DND-41 (cell line): ENCODE measurements at regions not wholly inside any gene's neighbourhood (a gene's known extent, or its start where the extent isn't known, plus 50 kb on each side); places are given as distances from the start of the nearest gene placed in this dataset.

ENCODE experiments used
- ATAC-seq: fragments of 200-7000 bp; cut with Tn5 transposase; 3 replicates; pipeline ENCODE4 v1.9.1; 2021; ENCODE audit warnings: low read depth; ENCODE audit not compliant: insufficient read depth
- DNase-seq: peaks from one replicate; pipeline ENCODE4 v3.0.0-alpha.2; 2020
- H2AFZ ChIP-seq: 2 replicates; pipeline ENCODE4 v1.6.0; 2012; ENCODE audit warnings: low read depth, low read length
- H3K27ac ChIP-seq: 2 replicates; pipeline ENCODE4 v1.5.1; 2012; ENCODE audit warnings: low read length, inconsistent platforms
- H3K27me3 ChIP-seq: fragments of 200-600 bp; sonication (generic); 2 replicates; pipeline ENCODE4 v1.6.0; 2012; ENCODE audit warnings: low read length, mild to moderate bottlenecking, inconsistent platforms; ENCODE audit not compliant: insufficient read depth, poor library complexity
- H3K36me3 ChIP-seq: 2 replicates; pipeline ENCODE4 v1.5.1; 2012; ENCODE audit warnings: low read length, inconsistent platforms; ENCODE audit not compliant: insufficient read depth
- H3K4me1 ChIP-seq: 2 replicates; pipeline ENCODE4 v1.5.1; 2012; ENCODE audit warnings: mild to moderate bottlenecking, low read length; ENCODE audit not compliant: insufficient read depth
- H3K4me2 ChIP-seq: 2 replicates; pipeline ENCODE4 v1.6.0; 2012; ENCODE audit warnings: mild to moderate bottlenecking, moderate library complexity, low read length, inconsistent platforms; ENCODE audit not compliant: insufficient read depth
- H3K4me3 ChIP-seq, 2 experiments: fragments of 200-600 bp in 1 of 2; shearing (Covaris generic) in 1 of 2; 2 replicates each; pipeline ENCODE4 v1.5.1; 2012 to 2016; ENCODE audit warnings: inconsistent platforms in 2 of 2, low read length in 2 of 2, mild to moderate bottlenecking in 2 of 2, low read depth in 1 of 2, moderate library complexity in 1 of 2
- H3K79me2 ChIP-seq: 2 replicates; pipeline ENCODE4 v1.6.0; 2012; ENCODE audit warnings: low read length, inconsistent platforms; ENCODE audit not compliant: insufficient read depth
- H3K9ac ChIP-seq: 2 replicates; pipeline ENCODE4 v1.6.0; 2012; ENCODE audit warnings: low read depth, mild to moderate bottlenecking, inconsistent platforms, low read length, moderate library complexity
- H3K9me3 ChIP-seq: 2 replicates; pipeline ENCODE4 v1.5.1; 2012; ENCODE audit warnings: low read length, moderate library complexity, mild to moderate bottlenecking, inconsistent platforms; ENCODE audit not compliant: insufficient read depth, severe bottlenecking
- H4K20me1 ChIP-seq: 2 replicates; pipeline ENCODE4 v1.6.0; 2012; ENCODE audit warnings: low read length; ENCODE audit not compliant: insufficient read depth
- EZH2 ChIP-seq: IDR thresholded peaks from 3 replicates; pipeline ENCODE4 v1.6.1; 2012; ENCODE audit warnings: borderline replicate concordance, low read depth, mild to moderate bottlenecking, moderate library complexity, low read length, inconsistent platforms; ENCODE audit not compliant: severe bottlenecking
- TF ChIP-seq, protein P1 (sequence below): IDR thresholded peaks from 2 replicates; pipeline ENCODE4 v1.5.1; 2012; ENCODE audit warnings: borderline replicate concordance, low read length, moderate library complexity, mild to moderate bottlenecking; ENCODE audit not compliant: poor library complexity, severe bottlenecking; ENCODE audit errors: extremely low read depth

DNA sequence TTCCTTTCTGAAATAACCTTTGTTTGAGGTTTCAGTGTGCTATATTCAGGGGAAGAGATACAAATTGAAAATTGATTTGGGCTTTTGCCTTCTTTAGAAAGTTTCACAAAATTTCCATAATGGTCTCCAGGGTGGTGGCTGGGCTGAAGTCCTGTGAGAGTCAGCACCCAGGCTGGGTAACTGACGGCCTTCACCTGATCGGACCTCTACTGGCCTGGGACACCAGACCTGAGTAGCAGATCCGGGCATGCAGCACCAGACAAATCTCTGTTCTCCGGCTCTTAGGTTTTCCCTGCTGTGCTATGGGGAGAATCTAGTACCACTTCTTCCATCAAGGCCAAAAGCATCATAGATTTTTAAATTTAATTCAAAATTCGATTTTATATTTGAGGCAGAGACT is 133.0 kb upstream of the LMCD1 start:
- Histone ChIP-seq H2AFZ (no peak overlapping the region), H3K4me3 (no peak overlapping the region), H3K27me3 (no peaks in the 10 kb centered on the region), H3K9ac (no peak overlapping the region), H3K79me2 (no peaks in the 10 kb centered on the region), H3K9me3 (no peaks in the 10 kb centered on the region), H3K36me3 (no peaks in the 10 kb centered on the region), H4K20me1 (no peaks in the 10 kb centered on the region), H3K4me1 (peaks cover 6% of the 10 kb centered on the region; the same call in 1 of the 2 replicates), H3K4me2 (no peak overlapping the region), H3K27ac (no peak overlapping the region)
- no peak for ATAC-seq
- TF ChIP-seq, protein P1, sequence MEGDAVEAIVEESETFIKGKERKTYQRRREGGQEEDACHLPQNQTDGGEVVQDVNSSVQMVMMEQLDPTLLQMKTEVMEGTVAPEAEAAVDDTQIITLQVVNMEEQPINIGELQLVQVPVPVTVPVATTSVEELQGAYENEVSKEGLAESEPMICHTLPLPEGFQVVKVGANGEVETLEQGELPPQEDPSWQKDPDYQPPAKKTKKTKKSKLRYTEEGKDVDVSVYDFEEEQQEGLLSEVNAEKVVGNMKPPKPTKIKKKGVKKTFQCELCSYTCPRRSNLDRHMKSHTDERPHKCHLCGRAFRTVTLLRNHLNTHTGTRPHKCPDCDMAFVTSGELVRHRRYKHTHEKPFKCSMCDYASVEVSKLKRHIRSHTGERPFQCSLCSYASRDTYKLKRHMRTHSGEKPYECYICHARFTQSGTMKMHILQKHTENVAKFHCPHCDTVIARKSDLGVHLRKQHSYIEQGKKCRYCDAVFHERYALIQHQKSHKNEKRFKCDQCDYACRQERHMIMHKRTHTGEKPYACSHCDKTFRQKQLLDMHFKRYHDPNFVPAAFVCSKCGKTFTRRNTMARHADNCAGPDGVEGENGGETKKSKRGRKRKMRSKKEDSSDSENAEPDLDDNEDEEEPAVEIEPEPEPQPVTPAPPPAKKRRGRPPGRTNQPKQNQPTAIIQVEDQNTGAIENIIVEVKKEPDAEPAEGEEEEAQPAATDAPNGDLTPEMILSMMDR: no peak
- TF ChIP-seq EZH2: no peak
- no peak for DNase-seq

DNA sequence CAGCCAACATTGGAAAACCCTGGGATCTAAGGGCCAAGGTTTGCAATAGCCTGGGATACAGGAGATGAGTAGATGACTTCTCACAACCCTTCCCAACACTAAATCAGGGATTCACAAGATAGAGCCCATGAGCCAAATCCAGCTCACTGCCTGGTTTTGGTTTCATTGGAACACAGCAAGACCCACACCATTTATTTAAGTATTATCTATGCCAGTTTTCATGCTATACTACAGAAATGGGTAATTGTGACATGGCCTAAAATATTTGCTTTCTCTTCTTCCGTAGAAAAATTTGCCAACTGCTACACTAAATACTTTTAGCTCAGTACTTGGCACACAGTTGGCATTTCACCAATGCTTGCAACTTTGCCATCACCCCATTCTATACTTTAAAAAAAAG is 132.0 kb upstream of the LMCD1 start:
- DNase-seq: no peak
- Histone ChIP-seq H3K9me3 (no peaks in the 10 kb centered on the region), H4K20me1 (no peaks in the 10 kb centered on the region), H3K36me3 (no peaks in the 10 kb centered on the region), H3K9ac (no peak overlapping the region), H3K4me2 (no peak overlapping the region), H3K27me3 (no peaks in the 10 kb centered on the region), H3K4me1 (peaks cover 6% of the 10 kb centered on the region; the same call in 1 of the 2 replicates), H3K27ac (no peak overlapping the region), H2AFZ (no peak overlapping the region; the same call in 1 of the 2 replicates), H3K4me3 (no peak overlapping the region), H3K79me2 (no peaks in the 10 kb centered on the region)
- no peak for ATAC-seq
- TF ChIP-seq, protein P1: no peak
- no peak for TF ChIP-seq EZH2

DNA sequence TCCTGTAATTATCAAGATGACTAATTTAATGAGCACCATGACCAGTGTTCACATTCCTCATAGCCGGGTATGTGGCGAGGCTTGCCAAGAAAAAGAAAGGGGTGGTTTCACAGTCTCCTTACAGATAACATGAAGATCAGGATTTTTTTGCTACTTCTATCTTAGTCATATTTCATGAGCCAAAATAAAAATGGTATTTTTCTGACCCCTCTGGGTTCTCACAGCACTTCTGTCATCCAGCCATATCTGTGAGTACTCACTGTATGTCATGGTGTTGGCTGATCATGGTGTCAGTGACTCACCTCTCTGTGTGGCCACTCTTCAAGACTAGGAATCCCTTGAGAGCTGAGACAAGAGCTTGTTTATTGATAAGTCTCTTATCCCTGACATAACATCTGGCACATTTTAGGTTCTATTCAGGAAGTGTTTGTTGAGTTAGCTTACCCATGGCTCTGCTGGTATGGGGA is 130.5 kb upstream of the LMCD1 start:
- Histone ChIP-seq H3K9me3 (no peaks in the 10 kb centered on the region), H3K36me3 (no peaks in the 10 kb centered on the region), H3K27ac (no peak overlapping the region), H4K20me1 (no peaks in the 10 kb centered on the region), H3K9ac (no peak overlapping the region), H3K79me2 (no peaks in the 10 kb centered on the region), H3K4me1 (peaks cover 6% of the 10 kb centered on the region; the same call in 1 of the 2 replicates), H2AFZ (no peak overlapping the region), H3K27me3 (no peaks in the 10 kb centered on the region), H3K4me3 (no peak overlapping the region), H3K4me2 (no peak overlapping the region)
- TF ChIP-seq, protein P1: no peak
- no peak for TF ChIP-seq EZH2
- ATAC-seq (no peak; the same call in 2 of the 3 replicates), DNase-seq (no peak)
